HG03457 (cell line): ENCODE measurements at regions not wholly inside any gene's neighbourhood (a gene's known extent, or its start where the extent isn't known, plus 50 kb on each side); places are given as distances from the start of the nearest gene placed in this dataset.

Experiments
- ATAC-seq: cut with Tn5 transposase; IDR thresholded peaks from one replicate; pipeline ENCODE4 v1.9.1; 2021; ENCODE audit warnings: moderate number of reproducible peaks; ENCODE audit not compliant: unreplicated experiment

DNA sequence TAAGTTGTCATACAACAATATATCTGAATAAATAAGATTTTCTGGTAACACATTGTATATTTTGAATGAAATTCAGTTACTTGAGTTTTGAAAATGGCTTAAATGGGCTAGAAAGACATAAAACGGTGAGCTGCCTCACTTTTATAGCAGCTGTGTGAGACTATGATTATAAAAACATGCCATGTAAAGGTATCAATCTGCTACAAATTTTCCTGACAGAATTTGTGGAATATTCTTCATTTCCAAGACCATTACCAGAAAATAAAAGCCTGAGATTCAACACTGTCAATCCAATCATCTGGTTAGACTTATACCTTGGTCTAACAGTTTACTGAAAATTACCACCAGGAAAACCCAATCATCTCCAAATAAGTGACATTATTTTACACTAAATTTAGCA lies 181.1 kb downstream of the SPCS3 start:
- no peak for ATAC-seq

GRCh38 chr4:176504118-176504517 lies 184.4 kb downstream of the SPCS3 start:
- ATAC-seq: no peak

- ATAC-seq: no peak
These were observed 188.2 kb downstream of the SPCS3 start for GRCh38 chr4:176507845-176508533.

DNA sequence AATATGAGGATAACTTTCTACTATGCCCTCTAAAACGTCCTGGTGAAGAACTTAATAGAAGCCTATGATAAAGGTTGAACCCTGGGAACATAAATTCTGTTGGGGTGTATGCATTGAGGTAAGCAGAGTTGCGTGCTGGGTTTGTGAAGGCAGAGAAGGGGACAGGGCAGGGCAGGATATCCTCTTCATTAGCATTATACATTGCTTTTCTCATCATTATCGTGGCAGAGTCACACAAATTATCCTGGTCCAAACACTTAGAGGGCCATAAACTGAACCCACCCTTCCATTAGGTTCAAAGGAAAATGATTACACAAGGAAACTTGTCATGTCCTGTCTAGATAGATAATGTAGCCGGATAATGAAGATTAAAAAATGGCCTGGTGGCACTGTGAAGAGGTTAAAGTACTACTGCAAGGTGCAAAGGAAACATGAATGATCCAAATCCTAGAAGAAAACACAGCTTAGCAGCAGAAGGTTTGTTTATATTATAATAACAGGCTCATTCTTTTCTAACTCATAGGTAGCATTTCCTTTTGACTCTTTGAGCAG lies 189.1 kb downstream of the SPCS3 start:
- ATAC-seq: no peak

GRCh38 chr4:176525576-176525975 lies 205.8 kb downstream of the SPCS3 start:
- no peak for ATAC-seq

DNA sequence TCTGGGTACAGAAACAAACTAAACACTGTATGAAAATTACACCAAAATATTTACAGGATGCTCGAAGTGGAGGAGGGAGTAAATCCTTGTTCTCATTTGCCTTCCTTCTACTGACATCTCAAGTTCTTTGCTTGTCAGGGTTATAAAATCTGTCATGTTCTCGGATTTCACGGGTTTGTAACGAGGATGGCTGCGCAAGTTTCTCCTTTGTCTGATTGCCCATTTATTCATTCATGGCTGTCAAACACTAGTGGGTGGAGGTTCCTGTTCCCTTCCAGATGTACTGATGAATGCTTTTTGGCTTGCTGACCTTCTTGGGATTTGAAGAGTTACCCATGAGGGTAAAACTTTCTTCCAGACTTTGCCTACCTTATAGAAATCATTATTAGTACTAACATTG lies 206.9 kb downstream of the SPCS3 start:
- ATAC-seq: no peak

DNA sequence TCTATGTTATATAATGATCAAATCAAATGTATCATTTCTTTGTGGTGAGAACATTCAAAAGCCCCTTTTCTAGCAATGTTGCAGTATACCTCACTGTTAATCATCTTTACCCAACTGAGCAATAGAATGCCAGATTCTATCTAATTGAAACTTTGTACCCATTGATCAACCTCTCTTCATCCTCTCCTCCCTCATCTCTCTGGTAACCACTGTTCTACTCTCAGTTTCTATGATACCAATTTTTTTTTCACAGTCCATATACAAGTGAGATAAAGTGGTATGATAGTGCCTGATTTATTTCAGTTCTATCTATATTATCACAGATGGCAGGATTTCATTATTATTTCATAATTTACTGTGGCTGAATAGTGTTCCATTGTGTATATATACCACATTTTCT lies 209.8 kb downstream of the SPCS3 start:
- no peak for ATAC-seq

DNA sequence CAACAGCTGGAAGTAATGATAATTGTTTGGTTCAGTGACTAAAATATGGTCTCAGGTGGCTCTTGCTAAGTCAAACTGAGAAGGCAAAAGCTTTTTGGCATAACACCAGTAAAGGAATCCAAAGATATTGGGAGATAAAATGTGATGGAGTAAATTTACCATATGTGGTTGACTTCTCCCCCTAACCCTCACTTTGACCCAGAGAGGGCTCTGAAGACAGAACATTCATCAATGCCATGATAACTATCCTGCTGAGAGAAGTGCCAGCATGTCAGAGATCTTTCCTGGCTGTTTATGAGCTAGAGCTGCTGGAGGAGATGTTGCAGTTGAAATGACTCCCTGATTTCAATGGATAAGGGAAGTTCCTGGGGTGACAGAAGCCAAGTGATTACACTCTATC lies 213.4 kb downstream of the SPCS3 start:
- ATAC-seq: no peak

DNA sequence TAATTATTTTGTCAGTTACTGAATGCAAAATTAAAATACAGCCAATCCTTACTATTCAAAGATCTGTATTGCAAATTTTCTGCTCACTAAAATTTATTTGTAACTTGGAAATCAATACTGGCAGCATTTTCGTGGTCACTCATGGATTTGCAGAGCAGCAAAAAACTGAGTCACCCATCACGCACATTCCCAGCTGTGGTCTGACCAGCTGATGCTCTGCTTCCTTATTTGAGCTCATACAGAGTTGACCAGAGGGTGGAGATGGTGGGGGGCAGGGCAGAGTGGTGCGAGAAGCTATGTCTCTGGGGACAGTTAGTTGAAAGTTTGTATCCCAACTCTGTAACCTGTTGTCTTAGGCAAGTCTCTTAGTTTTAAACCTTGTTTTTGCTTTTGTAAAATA lies 214.8 kb downstream of the SPCS3 start:
- no peak for ATAC-seq

GRCh38 chr4:176538217-176538925 lies 218.6 kb downstream of the SPCS3 start:
- no peak for ATAC-seq

- ATAC-seq: no peak
These were observed 219.5 kb downstream of the SPCS3 start for GRCh38 chr4:176539091-176539784.

DNA sequence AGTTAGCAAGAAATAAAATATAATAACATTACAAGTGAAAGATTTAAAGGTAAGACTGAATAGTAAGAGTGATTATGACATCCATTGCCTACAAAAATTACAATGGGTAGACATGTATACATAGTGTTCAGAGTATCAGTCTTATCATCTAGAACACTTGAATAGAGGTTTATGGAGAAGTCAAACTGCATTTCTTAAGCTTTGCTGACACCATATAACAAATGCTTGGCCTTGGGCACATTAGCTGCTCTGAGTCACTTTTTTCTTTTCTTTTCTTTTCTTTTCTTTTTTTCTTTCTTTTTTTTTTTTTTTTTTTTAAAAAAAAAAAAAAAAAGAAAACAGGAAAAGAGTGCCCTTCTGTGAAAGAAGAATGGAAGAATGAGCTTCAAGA lies 220.0 kb downstream of the SPCS3 start:
- ATAC-seq: no peak

DNA sequence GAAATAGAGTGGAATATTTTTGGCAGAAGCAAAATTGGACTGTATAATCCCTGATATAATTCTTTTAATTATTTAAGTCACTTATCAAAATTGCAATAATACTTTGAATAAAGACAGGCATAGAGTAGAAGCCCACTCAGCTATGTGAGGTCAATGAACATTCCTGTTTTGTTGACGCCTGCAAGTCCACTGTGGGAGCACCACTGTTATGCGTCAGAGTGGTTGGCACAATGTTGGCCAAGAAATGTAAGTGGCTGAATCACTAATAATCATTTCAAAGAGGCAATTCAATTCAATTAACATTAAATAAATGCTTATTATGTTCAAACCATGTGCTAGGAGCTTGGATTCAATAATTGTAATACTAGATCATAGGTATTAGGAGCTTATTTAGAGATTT lies 221.0 kb downstream of the SPCS3 start:
- no peak for ATAC-seq

- ATAC-seq: no peak
These were observed 226.1 kb downstream of the SPCS3 start for GRCh38 chr4:176545872-176546271.

DNA sequence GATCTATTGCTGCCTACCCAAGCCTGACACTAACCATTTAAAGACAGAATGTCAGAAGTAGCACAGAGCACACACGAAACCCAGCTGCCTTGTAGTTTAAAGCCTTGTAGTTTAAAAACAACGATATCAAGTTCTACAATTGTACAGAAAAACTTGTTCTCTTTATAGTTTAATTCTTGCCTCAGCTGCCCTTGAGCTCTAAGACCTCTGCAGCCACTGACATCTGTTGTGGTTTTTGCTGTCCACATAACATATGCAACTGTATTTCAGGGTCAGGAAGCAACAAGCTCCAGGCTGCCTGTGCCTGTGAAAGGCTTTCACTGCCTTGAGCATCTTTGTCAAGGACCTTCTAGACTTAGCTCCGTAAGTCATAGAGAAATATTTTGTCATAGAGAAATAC lies 227.2 kb downstream of the SPCS3 start:
- ATAC-seq: no peak

- ATAC-seq: no peak
These were observed 228.8 kb downstream of the SPCS3 start for GRCh38 chr4:176548571-176548970.

DNA sequence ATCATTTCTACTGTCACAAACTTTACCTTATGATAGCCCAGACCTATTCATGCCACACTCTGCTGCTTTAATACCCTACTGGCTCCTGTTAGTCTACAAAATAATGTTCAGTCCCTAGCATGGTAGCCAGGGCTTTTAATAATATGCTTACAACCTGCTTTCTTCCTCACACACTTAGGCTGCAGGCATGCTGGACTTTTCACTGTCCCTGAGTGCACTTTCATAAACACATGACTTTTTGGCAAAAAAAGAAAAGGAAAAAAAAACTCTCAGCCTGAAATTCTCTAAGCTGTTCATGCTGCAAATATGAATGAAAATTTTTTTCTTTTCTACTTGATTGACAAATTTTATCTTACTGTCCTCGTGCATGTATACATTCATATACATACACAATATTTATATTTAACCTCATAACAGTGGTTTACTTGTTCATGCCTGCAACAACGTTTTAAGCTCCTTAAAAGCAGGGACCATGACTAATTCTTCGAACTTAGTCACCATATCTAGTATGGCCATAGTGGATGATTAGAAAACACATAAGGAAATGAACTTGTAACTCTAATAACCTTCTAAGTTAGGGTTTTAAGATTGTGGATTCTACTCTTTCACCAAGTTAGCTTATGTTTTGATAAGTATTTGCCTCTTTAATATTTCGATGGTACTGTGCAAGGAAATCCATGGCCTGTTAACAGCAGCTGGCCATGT lies 229.5 kb downstream of the SPCS3 start:
- ATAC-seq: no peak

DNA sequence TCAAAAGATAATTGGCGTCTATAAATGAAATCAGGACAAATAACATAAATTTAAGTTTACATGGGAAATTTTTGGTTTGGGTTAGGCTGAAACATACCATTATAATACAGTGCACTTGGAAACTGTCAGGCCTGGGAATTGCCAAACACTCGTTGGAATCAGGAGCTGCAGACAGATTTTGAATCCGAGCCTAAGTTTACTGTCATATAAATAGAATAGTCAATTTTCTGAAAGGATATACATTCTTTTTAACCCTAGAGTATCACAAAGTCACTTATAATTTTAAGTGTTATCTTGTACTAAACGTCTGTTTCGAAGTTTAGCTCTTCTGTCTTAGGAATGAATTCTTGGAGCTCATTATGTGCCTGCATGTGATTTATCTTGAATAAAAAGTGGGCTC lies 234.1 kb downstream of the VEGFC start:
- ATAC-seq: no peak

- no peak for ATAC-seq
These were observed 231.4 kb downstream of the VEGFC start for GRCh38 chr4:176561368-176561767.

- ATAC-seq: no peak
These were observed 229.1 kb downstream of the VEGFC start for GRCh38 chr4:176563591-176563990.

GRCh38 chr4:176565049-176565448 lies 227.7 kb downstream of the VEGFC start:
- ATAC-seq: no peak
